ENCODE measurements at regions not wholly inside any gene's neighbourhood (a gene's known extent, or its start where the extent isn't known, plus 50 kb on each side); places are given as distances from the start of the nearest gene placed in this dataset.

DNA sequence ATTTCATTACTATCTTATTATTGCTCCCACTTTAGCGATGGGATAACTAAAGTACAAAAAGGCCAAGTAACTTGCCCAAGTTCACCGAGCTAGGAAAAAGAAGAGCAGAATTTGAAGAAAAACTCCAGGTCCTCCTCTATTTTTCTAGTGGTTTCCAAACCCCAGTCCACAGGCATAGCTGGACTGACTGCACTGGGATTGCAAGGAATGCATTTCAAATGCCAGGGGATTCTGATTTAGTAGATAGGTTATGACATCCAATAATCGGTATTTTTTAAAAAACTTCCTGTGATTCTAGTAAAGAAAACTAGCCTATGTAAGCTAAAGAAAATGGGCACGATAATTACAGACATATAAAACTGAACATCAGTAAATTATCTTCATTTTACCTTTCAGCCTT, 62.7 kb upstream of the GALNT5 start:
- intact Hi-C loops (cut with micrococcal nuclease): loop anchor here (1.0 to 10.0 kb wide), 3 partner anchors 290 to 1818 kb away; no protein-coding TSS in a partner anchor
- CTCF ChIA-PET: interaction anchor here (0.5 to 1.3 kb wide), 4 partner anchors 11 to 1820 kb away, joined by 3 read pairs; no protein-coding TSS in a partner anchor
- H3K27me3 Mint-ChIP-seq: peaks cover 7% of the 10 kb centered on the region
- POLR2A ChIA-PET: no interaction called here
- H3K27ac Mint-ChIP-seq: no peak overlapping the region
- no peaks in the 10 kb centered on the region for H3K9me3 Mint-ChIP-seq
- H3K4me3 Mint-ChIP-seq: no peak overlapping the region
- no peaks in the 10 kb centered on the region for H3K36me3 Mint-ChIP-seq
- H3K4me1 Mint-ChIP-seq (ENCODE audit: low read depth): peaks cover 1% of the 10 kb centered on the region
- no peak for DNase-seq

- POLR2A ChIA-PET: no interaction called here
- no peak for DNase-seq
- no peak overlapping the region for H3K4me3 Mint-ChIP-seq
- H3K4me1 Mint-ChIP-seq (ENCODE audit: low read depth): peaks cover 1% of the 10 kb centered on the region
- CTCF ChIA-PET: no interaction called here
- peaks cover 4% of the 10 kb centered on the region for H3K27me3 Mint-ChIP-seq
- no peaks in the 10 kb centered on the region for H3K9me3 Mint-ChIP-seq
- H3K36me3 Mint-ChIP-seq: no peaks in the 10 kb centered on the region
- H3K27ac Mint-ChIP-seq: no peak overlapping the region
- intact Hi-C loops (cut with micrococcal nuclease): loop anchor here (10.0 kb wide), 1 partner anchor 292 kb away; no protein-coding TSS in a partner anchor
These were observed 60.5 kb upstream of the GALNT5 start for GRCh38 chr2:157196956-157197355.

GRCh38 chr2:157197848-157198247, 59.7 kb upstream of the GALNT5 start:
- ChIA-PET POLR2A (no interaction called here), CTCF (no interaction called here)
- no peak overlapping the region for H3K27ac Mint-ChIP-seq
- peaks cover 4% of the 10 kb centered on the region for H3K27me3 Mint-ChIP-seq
- H3K9me3 Mint-ChIP-seq: no peaks in the 10 kb centered on the region
- intact Hi-C loops (cut with micrococcal nuclease): loop anchor here (10.0 kb wide), 1 partner anchor 293 kb away; no protein-coding TSS in a partner anchor
- DNase-seq: no peak
- H3K4me1 Mint-ChIP-seq (ENCODE audit: low read depth): peaks cover 1% of the 10 kb centered on the region
- no peak overlapping the region for H3K4me3 Mint-ChIP-seq
- H3K36me3 Mint-ChIP-seq: no peaks in the 10 kb centered on the region

GRCh38 chr2:157203651-157204050, 53.9 kb upstream of the GALNT5 start:
- CTCF ChIA-PET: no interaction called here

GRCh38 chr2:157204401-157204800, 53.1 kb upstream of the GALNT5 start:
- intact Hi-C loops (cut with micrococcal nuclease): no loop called here
- no peaks in the 10 kb centered on the region for H3K9me3 Mint-ChIP-seq
- POLR2A ChIA-PET: no interaction called here
- H3K27ac Mint-ChIP-seq: no peak overlapping the region
- no peak overlapping the region for H3K4me3 Mint-ChIP-seq
- DNase-seq: no peak
- CTCF ChIA-PET: no interaction called here
- H3K36me3 Mint-ChIP-seq: no peaks in the 10 kb centered on the region
- H3K4me1 Mint-ChIP-seq (ENCODE audit: low read depth): no peaks in the 10 kb centered on the region
- H3K27me3 Mint-ChIP-seq: no peaks in the 10 kb centered on the region

More at GRCh38 chr2:157203651-157204050, 53.9 kb upstream of the GALNT5 start:
- Mint-ChIP-seq H3K9me3 (no peaks in the 10 kb centered on the region), H3K27ac (no peak overlapping the region), H3K4me1 (ENCODE audit: low read depth) (no peaks in the 10 kb centered on the region), H3K36me3 (no peaks in the 10 kb centered on the region), H3K4me3 (no peak overlapping the region), H3K27me3 (no peaks in the 10 kb centered on the region)
- intact Hi-C loops (cut with micrococcal nuclease): no loop called here
- POLR2A ChIA-PET: no interaction called here
- DNase-seq: no peak

GRCh38 chr2:157206916-157207315, 50.6 kb upstream of the GALNT5 start:
- H3K4me3 Mint-ChIP-seq: no peak overlapping the region
- H3K27ac Mint-ChIP-seq: no peak overlapping the region
- DNase-seq: no peak
- H3K9me3 Mint-ChIP-seq: no peaks in the 10 kb centered on the region
- no peaks in the 10 kb centered on the region for H3K4me1 Mint-ChIP-seq (ENCODE audit: low read depth)
- H3K36me3 Mint-ChIP-seq: no peaks in the 10 kb centered on the region
- intact Hi-C loops (cut with micrococcal nuclease): no loop called here
- ChIA-PET CTCF (no interaction called here), POLR2A (no interaction called here)
- no peaks in the 10 kb centered on the region for H3K27me3 Mint-ChIP-seq

Measured in activated CD4-positive, alpha-beta memory T cell treated with anti-CD3 and anti-CD28 coated beads for 36 hours (primary cell).